Calu3 (cell line): ENCODE measurements at regions not wholly inside any gene's neighbourhood (a gene's known extent, or its start where the extent isn't known, plus 50 kb on each side); places are given as distances from the start of the nearest gene placed in this dataset.

Source experiments
- BruUV-seq: library from RNA; stranded (reverse); fragments of 400-500 nt; replicated peaks from 2 replicates; lab custom pipeline; 2021; lab: Mats Ljungman, UMichigan
- CTCF ChIA-PET: fragments of 300-600 bp; sonication (Branson Sonifier 250); formaldehyde crosslinking; loops from one replicate; lab custom pipeline; 2022; ENCODE audit warnings: antibody characterized with exemption; lab: Charles Lee
- DNase-seq: peaks from one replicate; pipeline ENCODE4 v3.0.0; 2022
- H3K27ac Mint-ChIP-seq: one replicate; pipeline ENCODE4 v1.8.0; 2022; ENCODE audit warnings: mixed read lengths; ENCODE audit not compliant: unreplicated experiment
- H3K27me3 Mint-ChIP-seq: one replicate; pipeline ENCODE4 v1.8.0; 2022; ENCODE audit warnings: mixed read lengths; ENCODE audit not compliant: unreplicated experiment
- H3K36me3 Mint-ChIP-seq: one replicate; pipeline ENCODE4 v1.8.0; 2022; ENCODE audit warnings: mild to moderate bottlenecking, moderate library complexity, mixed read lengths; ENCODE audit not compliant: insufficient read depth, unreplicated experiment
- H3K4me1 Mint-ChIP-seq: one replicate; pipeline ENCODE4 v1.8.0; 2022; ENCODE audit warnings: mild to moderate bottlenecking, low read depth, mixed read lengths; ENCODE audit not compliant: unreplicated experiment
- H3K4me3 Mint-ChIP-seq: one replicate; pipeline ENCODE4 v1.8.0; 2022; ENCODE audit warnings: mild to moderate bottlenecking, low read depth, moderate library complexity, mixed read lengths; ENCODE audit not compliant: unreplicated experiment
- H3K9me3 Mint-ChIP-seq: one replicate; pipeline ENCODE4 v1.8.0; 2022; ENCODE audit warnings: low read depth, mixed read lengths; ENCODE audit not compliant: unreplicated experiment
- CTCF ChIP-seq: fragments of 200-600 bp; IDR thresholded peaks from one replicate; pipeline ENCODE4 v1.8.0; 2022; ENCODE audit warnings: antibody characterized with exemption; ENCODE audit not compliant: unreplicated experiment
- intact Hi-C: fragments of 100-400 bp; cut with micrococcal nuclease; formaldehyde crosslinking; loops from one replicate; pipeline ENCODE4 v1.10.0; 2022; ENCODE audit not compliant: unreplicated experiment

GRCh38 chr2:41394541-41394940 lies 653.3 kb upstream of the PKDCC start:
- DNase-seq, result no peak
- BruUV-seq, result no TSS peak
- Mint-ChIP-seq H3K4me3 (no peak overlapping the region), H3K36me3 (no peaks in the 10 kb centered on the region), H3K27ac (no peak overlapping the region), H3K9me3 (peaks cover 9% of the 10 kb centered on the region), H3K27me3 (no peaks in the 10 kb centered on the region), H3K4me1 (no peaks in the 10 kb centered on the region)
- intact Hi-C loops, result no loop called here
- CTCF ChIA-PET, result no interaction called here
- TF ChIP-seq CTCF, result no peak

GRCh38 chr2:41395692-41396091 lies 652.1 kb upstream of the PKDCC start:
- Mint-ChIP-seq H3K36me3 (no peaks in the 10 kb centered on the region), H3K4me3 (no peak overlapping the region), H3K9me3 (peaks cover 9% of the 10 kb centered on the region), H3K27ac (no peak overlapping the region), H3K4me1 (no peaks in the 10 kb centered on the region), H3K27me3 (no peaks in the 10 kb centered on the region)
- no peak for TF ChIP-seq CTCF
- intact Hi-C loops, result no loop called here
- BruUV-seq, result no TSS peak
- no peak for DNase-seq
- CTCF ChIA-PET, result no interaction called here

DNA sequence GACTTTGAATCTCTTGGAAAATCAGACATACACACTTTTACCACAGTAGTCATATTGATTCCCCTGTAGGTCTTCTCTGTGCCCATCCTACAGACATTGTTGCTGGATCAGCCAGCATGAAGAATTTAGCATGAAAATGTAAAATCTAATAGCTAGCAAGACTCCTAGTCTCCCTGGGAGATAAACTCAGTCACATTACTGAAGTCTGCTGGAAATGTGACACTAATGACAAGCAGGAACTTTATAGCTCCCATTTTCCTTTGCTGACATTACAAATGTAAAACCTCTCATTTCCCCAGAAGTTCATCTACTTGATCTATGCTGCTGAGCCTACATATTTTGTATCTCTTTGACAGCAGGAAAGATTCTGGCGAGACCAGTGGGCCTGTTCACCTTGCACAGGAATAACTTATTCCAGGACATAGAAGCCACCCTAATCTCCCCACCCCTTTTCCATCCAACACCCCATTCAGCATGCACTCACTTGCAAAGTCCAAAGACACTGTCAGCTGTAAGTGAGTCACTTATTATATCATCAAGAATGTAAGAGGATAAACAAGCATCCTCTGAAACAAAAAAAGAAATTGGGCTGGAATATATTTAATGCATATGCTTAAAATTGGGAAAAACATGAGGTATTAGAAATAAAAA lies 648.3 kb upstream of the PKDCC start:
- intact Hi-C loops, result loop anchor here (1.0 to 5.0 kb wide), 3 partner anchors 444 to 1487 kb away; no protein-coding TSS in a partner anchor
- Mint-ChIP-seq H3K27ac (no peak overlapping the region), H3K27me3 (no peaks in the 10 kb centered on the region), H3K36me3 (no peaks in the 10 kb centered on the region), H3K4me1 (no peaks in the 10 kb centered on the region), H3K9me3 (peaks cover 9% of the 10 kb centered on the region), H3K4me3 (no peak overlapping the region)
- no peak for DNase-seq
- CTCF ChIA-PET, result interaction anchor here (0.6 to 1.2 kb wide), 6 partner anchors 193 to 1486 kb away, joined by 3 to 13 read pairs (median 4); no protein-coding TSS in a partner anchor
- BruUV-seq, result no TSS peak
- no peak for TF ChIP-seq CTCF

DNA sequence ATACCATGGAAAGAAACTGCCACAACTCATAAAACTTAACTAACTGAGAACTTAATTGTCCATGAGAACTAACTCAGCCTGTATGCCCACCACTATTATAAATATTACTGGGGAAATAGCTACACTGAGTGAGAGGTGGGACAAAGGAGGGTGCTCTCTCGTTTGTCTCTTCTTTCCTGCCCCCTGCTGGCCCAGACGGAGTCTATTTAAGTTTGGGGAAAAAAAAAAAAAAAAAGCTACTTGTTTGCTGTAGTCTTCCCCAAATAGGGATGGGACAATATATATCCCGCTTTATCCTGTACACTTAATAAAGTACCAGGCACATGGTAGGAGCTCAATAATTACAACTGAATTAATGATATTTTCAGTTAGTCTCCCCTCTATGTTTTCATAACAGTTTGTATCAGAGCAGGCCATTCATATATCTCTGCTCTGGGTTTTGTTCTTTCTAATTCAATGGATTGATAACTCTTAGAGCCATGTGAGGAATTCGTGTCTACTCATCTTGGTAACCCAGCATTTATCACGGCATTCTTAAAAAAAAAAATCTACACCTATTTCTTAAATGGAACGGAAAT lies 647.6 kb upstream of the PKDCC start:
- intact Hi-C loops, result loop anchor here (1.0 to 5.0 kb wide), 3 partner anchors 445 to 1488 kb away; no protein-coding TSS in a partner anchor
- peak; percentile 28 for TF ChIP-seq CTCF
- Mint-ChIP-seq H3K9me3 (peaks cover 6% of the 10 kb centered on the region), H3K4me1 (no peaks in the 10 kb centered on the region), H3K4me3 (no peak overlapping the region), H3K27ac (no peak overlapping the region), H3K27me3 (no peaks in the 10 kb centered on the region), H3K36me3 (no peaks in the 10 kb centered on the region)
- DNase-seq, result peak; percentile 41
- BruUV-seq, result no TSS peak
- CTCF ChIA-PET, result interaction anchor here (0.6 to 1.2 kb wide), 6 partner anchors 192 to 1486 kb away, joined by 4 to 13 read pairs (median 4); no protein-coding TSS in a partner anchor
